Renal cortical epithelial cell (primary cell): ENCODE measurements at regions not wholly inside any gene's neighbourhood (a gene's known extent, or its start where the extent isn't known, plus 50 kb on each side); places are given as distances from the start of the nearest gene placed in this dataset.
"Not testable (repeated sequence)": the region's sequence is repeated elsewhere in the genome, so short reads cannot be mapped to it uniquely, and the experiment has no call there.

ENCODE experiments used
- DNase-seq: peaks from one replicate; pipeline ENCODE4 v3.0.0-alpha.2; 2011; ENCODE audit warnings: low read depth

DNA sequence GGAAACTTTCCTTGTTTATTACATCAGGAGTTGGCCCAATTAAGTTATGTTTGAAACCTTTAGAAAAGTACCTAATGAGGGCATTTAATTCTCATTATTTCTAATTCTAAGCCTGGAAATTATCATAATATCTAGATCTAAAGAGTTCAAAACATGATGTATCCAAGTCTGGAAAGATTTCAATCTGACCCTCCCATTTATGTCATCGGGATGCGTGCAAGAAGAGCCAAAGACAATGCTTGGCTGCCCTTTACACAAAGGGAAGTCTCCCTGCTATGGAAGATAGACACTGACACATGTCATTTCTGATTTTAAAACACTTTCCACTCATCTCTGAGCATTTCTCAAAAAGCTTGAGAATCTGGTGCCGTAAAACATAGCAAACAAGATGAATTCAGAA is 222.4 kb downstream of the ANTXR2 start:
- DNase-seq = no peak

DNA sequence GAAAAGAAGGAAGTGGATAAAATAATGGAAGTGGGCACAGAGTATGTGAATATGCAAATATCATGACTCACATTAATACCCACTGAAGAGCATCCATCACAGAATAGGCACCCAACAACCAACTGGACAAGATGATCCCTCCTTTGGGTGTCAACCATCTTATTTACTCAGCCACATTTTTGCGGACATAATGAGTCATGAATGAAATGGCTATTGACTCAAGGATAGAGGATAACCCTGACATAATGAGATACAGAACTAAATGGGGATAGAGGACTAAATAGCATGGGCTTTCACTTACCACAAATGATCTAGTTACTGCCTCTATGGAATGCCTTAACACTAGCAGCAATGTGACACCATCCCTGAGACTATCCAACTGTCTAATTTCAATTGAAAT is 224.7 kb downstream of the ANTXR2 start:
- DNase-seq = peak; percentile 3

DNA sequence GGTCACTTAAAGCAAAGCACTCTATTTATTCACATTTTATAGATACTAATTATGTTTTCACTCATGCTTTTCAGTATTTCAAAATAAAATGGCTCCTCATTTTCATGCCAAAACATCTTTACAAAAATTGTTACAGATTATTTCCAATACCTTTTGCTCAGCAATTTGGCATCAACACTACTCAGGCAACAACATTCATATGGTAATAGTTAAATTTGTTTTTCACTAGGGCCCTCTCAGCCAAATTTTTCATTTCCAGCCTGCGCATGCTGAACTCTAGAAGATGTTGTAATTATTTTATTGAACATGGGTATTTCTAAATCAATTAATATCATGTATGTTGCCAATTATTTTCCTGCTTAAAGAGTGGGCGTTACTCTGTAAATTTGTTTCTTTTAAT is 225.6 kb downstream of the ANTXR2 start:
- DNase-seq = no peak

DNA sequence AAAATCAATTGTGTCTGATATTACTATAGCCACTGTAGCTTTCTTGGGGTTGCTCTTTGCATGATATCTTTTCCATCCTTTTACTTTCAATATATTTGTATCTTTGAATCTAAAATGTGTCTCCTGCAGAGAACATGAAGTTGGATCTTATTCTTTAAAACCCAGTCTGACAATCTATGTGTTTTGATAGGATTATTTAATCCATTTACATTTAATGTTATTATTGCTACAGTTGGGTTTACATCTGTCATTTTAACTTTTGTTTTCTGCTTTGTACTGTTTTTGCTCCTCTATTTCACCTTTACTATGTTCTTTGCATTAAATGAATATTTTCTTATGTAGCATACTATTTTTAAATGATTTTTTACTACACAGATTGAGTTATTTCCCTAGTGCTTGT is 230.9 kb downstream of the ANTXR2 start:
- DNase-seq = no peak

DNA sequence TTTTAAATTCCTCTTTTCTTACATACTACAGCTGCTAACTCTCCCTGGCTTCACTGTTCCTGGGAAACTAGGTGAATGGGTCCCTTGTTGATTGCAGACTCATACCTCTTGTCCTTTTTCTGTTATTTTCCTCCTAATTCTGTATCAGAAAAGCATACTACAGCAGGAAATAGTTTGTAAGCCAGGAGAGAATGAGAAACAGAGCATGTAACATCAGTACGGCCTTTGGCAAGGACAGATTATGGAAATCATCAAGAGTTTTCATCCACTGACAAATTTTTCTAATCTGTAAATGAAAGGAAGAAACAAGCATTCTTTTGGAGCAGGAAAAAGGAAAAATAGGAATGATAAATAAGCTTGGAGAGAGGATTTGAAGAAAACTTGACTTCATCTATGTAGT is 239.2 kb downstream of the ANTXR2 start:
- DNase-seq = no peak

DNA sequence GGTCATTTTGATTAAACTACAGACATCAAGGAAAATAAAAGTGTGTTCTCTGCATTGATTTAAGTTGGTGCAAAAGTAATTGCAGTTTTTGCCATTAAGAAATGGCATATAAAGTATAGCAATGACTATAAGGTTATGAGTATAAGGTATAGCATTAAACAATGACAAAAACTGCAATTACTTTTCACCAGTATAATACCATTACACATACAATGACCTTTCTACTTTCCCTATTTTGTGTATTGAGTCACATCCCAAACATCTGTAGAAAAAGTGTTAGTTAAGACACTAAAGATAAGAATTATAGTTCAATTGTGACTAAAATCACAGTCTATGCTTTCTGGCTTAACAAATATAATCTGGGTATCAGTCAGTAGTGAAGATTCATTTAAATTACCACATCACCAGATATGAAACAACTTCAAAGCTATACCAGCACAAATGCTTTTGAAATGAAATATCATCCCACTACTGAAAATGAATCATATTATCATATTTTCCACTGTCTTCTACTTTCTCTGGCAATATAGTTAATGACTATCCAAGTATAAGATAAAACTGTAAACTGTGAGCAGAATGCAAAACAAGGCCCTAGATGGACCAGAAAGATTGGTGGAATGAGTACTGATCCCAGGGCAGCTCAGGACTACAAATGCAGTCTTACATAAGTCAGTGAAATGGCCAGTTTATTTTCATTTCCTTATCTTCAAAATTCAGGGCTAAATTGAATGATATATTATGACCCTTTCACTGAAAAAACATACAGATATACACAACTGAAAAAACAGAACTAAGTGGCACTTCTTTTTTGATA is 241.1 kb downstream of the ANTXR2 start:
- no peak for DNase-seq

DNA sequence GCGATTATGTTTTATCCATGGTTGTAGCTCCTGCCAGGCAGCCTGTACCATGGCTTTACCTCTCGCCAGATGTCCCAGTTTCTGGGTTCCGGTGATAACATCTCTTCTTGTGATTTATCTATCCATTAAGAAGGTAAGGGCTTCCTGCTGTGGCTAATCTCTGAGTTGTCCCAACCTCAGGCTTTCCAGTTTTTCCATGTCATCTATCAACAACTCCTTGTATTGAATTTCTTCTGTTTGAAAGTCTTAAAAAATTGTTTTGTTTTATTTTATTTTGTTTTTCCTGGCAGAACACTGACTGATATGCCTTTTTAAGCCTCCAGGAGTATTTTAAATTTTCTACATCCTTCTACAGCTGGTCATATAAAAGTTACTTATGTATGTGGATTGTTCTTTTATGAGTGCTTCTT is 241.9 kb downstream of the ANTXR2 start:
- DNase-seq = no peak

DNA sequence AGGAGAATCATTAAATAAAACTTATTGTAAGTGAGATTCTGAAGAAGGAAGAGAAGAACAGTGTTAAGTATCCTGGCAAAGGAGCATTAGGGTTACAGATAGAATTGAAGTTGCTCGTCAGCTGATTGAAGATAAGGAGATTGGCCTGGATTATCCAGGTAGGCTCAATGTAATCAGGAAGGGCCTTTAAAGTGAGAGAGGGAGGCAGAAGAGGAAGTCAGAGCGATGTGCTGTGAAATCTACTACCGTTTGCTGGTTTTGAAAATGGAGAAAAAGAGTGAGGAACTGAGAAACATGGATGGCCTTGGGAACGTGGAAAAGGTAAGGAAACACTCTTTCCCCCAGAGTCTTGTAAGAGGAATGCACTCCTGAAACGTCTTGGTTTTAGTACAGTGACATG is 245.7 kb downstream of the ANTXR2 start:
- DNase-seq = no peak

DNA sequence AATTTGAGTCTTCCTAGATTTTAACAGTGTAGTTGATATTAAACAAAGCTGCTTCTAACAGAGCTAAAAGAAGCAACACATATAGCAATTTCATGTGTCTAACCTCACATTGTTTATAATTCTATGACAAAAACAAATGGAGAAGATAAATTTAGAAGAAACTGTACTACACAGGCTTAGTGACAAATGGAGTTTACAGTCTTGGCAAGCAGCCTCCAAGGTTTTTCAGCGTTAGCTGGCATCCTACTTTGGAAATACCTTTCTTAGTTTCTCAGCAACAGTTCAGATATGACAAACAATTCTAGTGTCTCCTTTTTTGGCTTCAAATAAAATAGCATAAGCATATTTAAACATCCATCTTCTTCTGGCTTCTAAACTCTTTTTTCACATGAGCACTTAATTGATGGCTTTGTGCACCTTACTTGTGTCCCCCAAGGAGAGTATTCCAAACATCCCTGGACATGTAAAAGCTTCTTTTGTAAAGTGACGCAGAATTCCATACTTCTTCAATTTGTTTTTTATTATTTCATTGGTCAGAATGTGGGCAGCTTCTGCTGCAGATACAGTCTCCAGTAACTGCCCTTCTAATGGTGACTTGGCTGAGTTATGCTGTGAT is 249.8 kb downstream of the ANTXR2 start:
- DNase-seq = no peak

DNA sequence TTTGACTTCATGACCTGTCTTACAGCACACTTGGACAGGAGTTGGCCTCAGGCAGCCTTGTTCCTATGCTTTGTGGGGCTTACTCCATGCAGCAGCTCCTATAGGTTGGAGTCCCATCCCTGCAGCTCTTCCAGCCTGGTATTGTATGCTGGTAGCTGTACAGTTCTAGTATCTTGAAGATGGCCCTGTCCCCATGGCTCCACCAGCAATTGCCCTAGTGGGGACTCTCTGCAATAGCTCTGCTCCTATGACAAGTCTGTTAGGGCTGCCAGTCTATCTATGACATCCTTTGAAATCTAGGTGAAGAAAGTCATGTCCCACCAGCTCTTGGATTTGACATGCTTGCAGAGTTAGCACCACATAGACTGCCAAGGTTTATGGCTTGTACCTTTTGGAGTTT is 252.6 kb downstream of the ANTXR2 start:
- DNase-seq = no peak

DNA sequence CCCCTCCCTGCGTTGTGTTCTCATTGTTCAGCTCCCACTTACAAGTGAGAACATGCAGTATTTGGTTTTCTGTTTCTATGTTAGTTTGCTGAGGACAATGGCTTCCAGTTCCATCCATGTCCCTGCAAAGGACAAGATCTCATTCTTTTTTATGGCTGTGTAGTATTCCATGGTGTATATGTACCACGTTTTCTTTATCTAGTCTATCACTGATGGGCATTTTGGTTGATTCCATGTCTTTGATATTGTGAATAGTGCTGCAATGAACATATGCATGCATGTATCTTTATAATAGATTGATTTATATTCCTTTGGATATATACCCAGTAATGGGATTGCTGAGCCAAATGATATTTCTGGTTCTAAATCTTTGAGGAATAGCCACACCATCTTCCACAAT is 265.1 kb downstream of the ANTXR2 start:
- not testable (repeated sequence) for DNase-seq

DNA sequence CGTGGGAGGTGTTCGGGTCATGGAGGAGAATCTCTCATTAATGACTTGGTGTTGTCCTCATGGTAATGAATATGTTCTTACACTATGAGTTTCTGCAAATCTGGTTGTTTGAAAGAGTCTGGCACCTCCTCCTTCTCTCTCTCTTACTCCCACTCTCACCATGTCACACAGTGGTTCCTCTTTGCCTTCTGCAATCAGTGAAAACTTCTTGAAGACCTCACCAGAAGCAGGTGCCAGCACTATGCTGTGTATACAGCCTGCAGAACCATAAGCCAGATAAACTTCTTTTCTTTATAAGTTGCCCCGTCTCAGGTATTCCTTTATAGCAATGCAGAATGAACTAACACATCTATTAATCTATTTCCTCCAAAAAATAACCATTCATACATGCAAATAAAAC is 275.0 kb downstream of the ANTXR2 start:
- DNase-seq = no peak

DNA sequence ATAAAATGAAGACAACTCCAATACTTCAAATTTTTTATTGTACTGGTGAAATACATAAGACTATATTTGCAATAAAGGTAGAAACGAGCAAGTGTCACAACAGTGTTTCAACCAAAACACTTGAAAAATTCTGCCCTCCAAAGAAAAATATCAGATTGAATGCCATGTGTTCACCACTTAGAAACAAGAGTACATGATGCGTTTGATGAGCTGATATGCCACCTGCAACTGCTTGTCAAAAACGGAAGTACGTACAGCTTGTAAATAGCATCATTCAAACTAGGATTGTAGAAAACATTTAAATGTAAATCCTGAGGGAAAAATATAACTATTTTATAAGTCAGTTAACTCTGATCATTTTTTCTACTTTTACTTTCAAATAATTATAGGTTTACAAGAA is 276.1 kb downstream of the ANTXR2 start:
- no peak for DNase-seq

DNA sequence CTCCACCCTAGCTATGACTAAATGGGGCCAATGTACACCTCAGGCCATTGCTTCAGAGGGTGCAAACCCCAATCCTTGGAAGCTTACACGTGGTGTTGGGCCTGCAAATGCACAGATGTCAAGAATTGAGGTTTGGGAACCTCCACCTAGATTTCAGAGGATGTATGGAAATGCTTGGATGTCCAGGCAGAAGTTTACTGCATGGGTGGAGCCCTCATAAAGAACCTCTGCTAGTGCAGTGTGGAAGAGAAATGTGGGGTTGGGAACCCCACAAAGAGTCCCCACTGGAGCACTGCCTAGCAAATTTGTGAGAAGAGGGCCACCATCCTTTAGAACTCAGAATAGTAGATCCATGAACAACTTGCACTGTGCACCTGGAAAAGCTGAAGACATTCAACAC is 284.1 kb downstream of the ANTXR2 start:
- no peak for DNase-seq

DNA sequence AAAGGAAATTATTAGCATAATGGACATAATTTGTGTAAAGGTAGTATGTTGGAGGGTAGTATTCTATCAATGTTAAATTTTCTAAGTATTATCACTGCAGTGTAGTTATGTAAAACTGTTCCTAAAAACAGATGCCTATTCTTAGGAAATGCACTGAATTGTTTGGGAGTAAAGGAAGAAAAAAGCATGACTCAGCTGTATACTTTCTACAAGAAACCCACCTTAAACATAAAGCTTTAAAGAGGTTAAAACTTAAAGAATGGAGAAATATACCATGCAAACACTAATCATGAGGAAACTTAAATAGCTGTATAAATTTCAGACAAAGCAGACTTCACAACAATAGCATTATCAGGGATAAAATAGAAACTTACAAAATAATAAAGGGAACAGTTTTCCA is 292.9 kb downstream of the ANTXR2 start:
- no peak for DNase-seq

DNA sequence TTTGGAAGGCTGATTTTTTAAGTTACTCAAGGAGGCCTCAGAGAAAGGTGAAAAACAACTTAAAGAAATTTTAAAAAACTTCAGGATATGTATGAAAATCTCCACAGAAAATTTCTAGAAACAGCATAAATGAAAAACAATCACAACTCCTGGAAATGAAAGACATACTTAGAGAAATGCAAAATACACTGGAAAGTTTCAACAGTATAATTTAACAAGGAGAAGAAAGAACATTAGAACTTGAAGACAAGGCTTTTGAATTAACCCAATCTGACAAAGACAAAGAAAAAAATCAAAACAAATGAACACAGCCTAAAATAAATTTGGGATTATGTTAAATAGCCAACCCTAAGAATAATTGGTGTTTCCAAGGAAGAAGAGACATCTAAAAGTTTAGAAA is 300.5 kb downstream of the ANTXR2 start:
- DNase-seq = no peak

DNA sequence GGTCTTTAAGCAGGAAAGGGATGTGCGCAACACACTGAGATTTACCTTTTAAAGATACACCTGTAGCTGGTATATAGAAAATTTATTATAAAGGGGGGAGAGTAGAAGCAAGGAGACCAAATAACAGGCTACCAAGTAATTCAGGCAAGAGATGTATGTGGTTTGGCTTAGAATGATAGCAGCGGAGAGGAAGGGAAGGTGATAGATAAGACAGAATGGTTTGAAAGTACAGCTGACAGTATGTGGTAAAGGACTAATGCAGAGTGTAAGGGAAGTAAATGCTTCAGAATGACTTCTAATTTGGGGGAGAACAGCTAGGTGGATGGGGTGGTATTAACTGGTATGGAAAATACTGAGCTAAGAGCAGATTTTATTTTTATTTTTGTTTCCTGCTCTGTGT is 308.9 kb downstream of the ANTXR2 start:
- DNase-seq = no peak

DNA sequence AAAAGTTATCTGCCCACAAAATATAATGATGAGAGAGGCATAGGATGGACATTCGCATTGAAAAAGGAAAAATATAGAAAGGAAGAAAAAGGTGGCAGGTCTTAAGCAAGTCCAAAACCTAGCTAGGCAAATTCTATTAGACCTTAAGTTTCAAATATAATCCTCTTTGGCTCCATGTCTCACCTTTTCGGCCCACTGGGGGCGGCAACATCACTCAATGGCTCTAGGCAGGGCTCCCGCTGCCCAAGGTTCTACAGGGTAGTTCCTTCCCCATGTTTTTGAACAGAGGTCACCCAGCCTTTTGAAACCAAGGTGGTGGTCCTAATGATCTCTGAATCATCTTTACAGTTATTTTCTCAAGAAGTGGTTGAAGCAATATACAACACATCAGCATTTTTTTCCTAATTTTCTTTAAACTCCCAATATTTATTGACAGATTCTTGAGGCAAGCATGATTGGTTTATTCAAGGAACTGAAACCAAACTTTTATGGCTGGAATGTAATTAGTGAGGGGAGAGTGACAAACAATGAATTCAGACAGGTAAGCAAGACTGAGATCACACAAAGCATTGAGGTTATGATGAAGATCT is 309.4 kb downstream of the ANTXR2 start:
- no peak for DNase-seq

DNA sequence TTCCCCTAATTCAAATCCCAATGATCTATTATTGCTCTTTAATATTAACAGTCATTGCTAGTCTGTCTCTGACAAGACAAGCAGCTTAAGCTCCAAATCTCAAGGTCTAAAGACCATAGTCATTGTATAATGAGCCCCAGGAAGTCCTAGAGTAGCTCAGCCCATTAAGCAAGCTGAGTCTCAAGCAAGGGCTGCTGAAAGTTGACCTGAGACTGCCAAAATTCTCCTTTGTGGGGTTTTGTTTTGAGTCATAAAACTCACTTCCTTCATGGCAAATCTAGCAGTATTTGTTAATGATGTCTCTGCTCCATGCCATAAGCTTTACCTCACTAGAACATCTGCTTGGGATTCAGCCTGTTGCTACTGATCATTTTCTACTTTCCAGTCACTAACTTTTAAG is 313.2 kb downstream of the ANTXR2 start:
- DNase-seq = no peak

DNA sequence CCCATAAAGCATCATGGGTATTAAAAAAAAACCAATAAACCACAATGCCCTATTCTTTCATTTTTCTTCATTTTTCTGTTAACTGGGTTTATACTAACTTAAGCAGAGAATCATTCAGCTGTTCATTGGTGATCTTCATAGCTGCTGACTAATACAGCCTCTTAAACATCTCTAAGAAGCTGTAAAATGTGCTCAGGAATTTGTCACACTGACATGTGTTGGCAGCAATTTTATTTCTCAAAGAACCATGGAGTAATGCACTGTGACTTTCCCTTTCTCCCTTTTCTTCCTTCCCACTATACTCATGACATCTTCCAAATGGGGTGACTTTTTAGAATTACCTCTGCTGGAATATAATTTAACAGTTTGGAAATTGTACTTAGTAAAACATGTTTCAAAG is 315.4 kb downstream of the ANTXR2 start:
- peak; percentile 13 for DNase-seq

DNA sequence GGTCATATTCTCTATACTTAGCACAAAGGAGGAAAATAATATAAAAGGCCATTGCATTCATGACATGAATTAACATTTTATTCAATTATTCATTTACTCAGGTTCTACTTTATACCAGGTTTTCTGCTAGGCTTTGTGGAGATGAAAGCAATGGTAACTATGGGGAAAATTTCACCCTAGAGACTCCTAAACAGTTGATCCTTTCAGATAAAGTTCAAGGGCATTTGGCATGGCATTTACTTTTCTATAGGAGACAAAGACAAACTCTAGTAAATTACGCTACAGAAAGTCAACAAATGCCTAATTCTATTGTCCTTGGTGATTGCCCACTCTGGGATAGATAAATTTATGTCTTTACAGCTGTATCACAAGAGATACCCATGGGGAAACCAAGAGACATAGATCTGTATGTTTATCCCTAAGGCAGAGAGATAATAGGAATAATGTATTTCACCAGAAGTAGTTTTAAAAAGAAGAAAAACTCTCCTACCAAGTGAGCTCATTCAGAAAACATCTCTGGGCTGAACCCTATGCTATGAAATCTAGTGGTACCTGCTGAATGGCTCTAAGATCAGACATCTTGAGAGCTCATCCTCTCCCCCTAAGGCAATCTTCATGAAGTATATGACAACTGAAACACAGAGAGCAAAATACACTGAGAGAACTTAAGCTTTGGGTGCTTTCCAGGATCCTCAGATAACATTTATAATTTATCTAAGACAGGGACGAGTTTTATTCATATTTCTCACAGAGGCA is 316.7 kb downstream of the ANTXR2 start:
- no peak for DNase-seq

DNA sequence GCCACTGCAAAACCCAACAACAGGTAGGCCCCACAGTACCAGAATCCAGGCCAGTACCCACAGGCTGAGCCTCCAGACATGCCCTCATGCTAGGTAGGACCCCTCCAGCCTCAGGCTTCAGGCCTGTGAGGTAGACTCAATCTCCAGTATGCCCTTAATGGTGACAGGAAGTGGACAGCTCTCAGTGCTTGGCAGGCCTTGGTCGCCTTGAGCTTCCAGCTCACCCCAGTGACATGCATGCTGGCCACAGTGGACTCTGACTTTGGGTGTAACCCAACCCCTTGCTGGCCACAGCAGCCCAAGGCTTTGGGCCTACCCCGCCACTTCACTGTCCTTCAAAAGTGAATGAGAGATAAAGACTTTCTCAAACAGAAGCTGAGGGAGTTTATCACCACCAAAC is 324.2 kb downstream of the ANTXR2 start:
- DNase-seq = no peak

DNA sequence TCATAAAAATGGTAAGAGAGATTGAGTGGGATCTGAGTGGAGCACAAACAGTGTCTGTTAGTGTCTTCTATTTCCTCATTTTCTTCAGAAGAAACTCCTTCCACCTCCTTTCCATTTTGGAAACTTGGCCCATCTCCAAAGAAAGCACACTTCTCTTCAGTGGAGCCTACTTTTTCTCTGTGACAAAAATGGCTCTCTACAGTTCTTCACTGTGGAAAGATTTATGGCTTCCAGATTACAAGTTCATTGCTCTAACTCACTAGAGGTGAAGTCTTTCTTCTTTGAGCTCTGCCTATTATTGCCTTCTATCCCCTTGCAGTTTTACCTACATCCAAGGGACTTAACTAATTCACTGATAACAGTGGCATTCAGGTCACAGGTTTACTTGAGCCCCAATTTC is 325.8 kb downstream of the ANTXR2 start:
- DNase-seq = no peak
